IMR-90 (cell line): ENCODE measurements at regions not wholly inside any gene's neighbourhood (a gene's known extent, or its start where the extent isn't known, plus 50 kb on each side); places are given as distances from the start of the nearest gene placed in this dataset.

Experiments used
- BHLHE40 ChIP-seq: fragments of 150-350 bp; IDR thresholded peaks from 2 replicates; pipeline ENCODE4 v1.6.1; 2016; ENCODE audit warnings: mild to moderate bottlenecking, low read depth, low read length
- CTCF ChIP-seq: conservative IDR thresholded peaks from 2 replicates; pipeline ENCODE4 v1.5.1; 2012; ENCODE audit warnings: mild to moderate bottlenecking, low read depth, low read length, improper control_type of control experiment
- MXI1 ChIP-seq: IDR thresholded peaks from 2 replicates; pipeline ENCODE4 v1.6.1; 2012; ENCODE audit warnings: low read depth, mild to moderate bottlenecking, low read length, moderate library complexity, borderline replicate concordance
- NFE2L2 ChIP-seq: fragments of 150-350 bp; IDR thresholded peaks from 2 replicates; pipeline ENCODE4 v1.6.1; 2016; ENCODE audit warnings: low read depth, mild to moderate bottlenecking, low read length
- POLR2A ChIP-seq: IDR thresholded peaks from 2 replicates; pipeline ENCODE4 v1.6.1; 2012; ENCODE audit warnings: mild to moderate bottlenecking, low read depth, low read length
- RAD21 ChIP-seq: IDR thresholded peaks from 2 replicates; pipeline ENCODE4 v1.6.1; 2012; ENCODE audit warnings: low read length, improper control_type of control experiment
- USF2 ChIP-seq: fragments of 150-350 bp; IDR thresholded peaks from 2 replicates; pipeline ENCODE4 v1.6.1; 2017; ENCODE audit warnings: mild to moderate bottlenecking, antibody characterized with exemption, low read length, low read depth

- no peak for TF ChIP-seq CTCF
- TF ChIP-seq BHLHE40: no peak
- TF ChIP-seq RAD21: no peak
- TF ChIP-seq NFE2L2: no peak
- TF ChIP-seq POLR2A: no peak
- no peak for TF ChIP-seq MXI1
- TF ChIP-seq USF2: no peak
Measured at GRCh38 chr17:69773081-69773480, 301.9 kb upstream of the KCNJ16 start.
